A673 (cell line): ENCODE measurements at regions not wholly inside any gene's neighbourhood (a gene's known extent, or its start where the extent isn't known, plus 50 kb on each side); places are given as distances from the start of the nearest gene placed in this dataset.

ENCODE experiments used
- CTCF ChIP-seq: fragments of 300-800, 200-600 bp; sonication (generic); conservative IDR thresholded peaks from 2 replicates; pipeline ENCODE4 v1.5.1; 2017; ENCODE audit warnings: low read depth, mild to moderate bottlenecking, antibody characterized with exemption, low read length, moderate library complexity, mixed read lengths
- EZH2 ChIP-seq: fragments of 200-600 bp; sonication (generic); IDR thresholded peaks from 2 replicates; pipeline ENCODE4 v1.6.1; 2017; ENCODE audit warnings: borderline replicate concordance, low read depth, mild to moderate bottlenecking, mixed read lengths, antibody characterized with exemption, low read length; ENCODE audit not compliant: poor library complexity, severe bottlenecking

DNA sequence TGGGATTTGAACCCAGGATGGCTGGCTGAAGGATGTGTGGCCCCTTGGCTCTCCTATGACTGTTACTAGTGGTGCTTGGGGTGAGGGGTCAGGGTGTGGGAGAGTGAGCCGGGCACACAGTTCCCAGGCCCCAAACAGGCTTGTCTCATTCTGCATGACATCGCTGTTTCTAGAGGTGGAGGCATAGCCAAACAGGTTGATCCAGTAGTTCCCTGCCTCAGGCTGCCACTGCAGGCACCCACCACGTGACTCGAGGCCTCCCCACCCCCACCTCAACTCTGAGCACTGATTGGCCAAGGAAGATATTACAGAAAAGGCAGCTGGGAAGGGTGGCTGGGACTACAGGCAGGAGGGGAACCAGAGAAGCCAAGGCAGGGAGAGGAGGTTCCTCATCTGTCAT, 102.6 kb downstream of the NCOR2 start:
- no peak for TF ChIP-seq CTCF
- no peak for TF ChIP-seq EZH2
